K562 (cell line): ENCODE measurements at regions not wholly inside any gene's neighbourhood (a gene's known extent, or its start where the extent isn't known, plus 50 kb on each side); places are given as distances from the start of the nearest gene placed in this dataset.
A peak's percentile ranks its signal among the peaks of the same experiment; 100 is the strongest.

Experiments used
- CBX1 ChIP-seq: sonication (generic); IDR thresholded peaks from 2 replicates; pipeline ENCODE4 v1.6.1; 2016; ENCODE audit warnings: antibody characterized with exemption, low read depth, mild to moderate bottlenecking
- CBX5 ChIP-seq: IDR thresholded peaks from 2 replicates; pipeline ENCODE4 v1.6.1; 2014; ENCODE audit warnings: low read depth, borderline replicate concordance
- DNMT1 ChIP-seq: fragments of 450-650 bp; IDR thresholded peaks from 2 replicates; pipeline ENCODE4 v1.6.1; 2016; ENCODE audit warnings: antibody characterized with exemption, mild to moderate bottlenecking
- EHMT2 ChIP-seq: fragments of 450-650 bp; IDR thresholded peaks from 2 replicates; pipeline ENCODE4 v1.6.1; 2018; ENCODE audit warnings: antibody characterized with exemption
- HNRNPLL ChIP-seq: fragments of 200-400 bp; formaldehyde crosslinking; IDR thresholded peaks from 2 replicates; pipeline ENCODE4 v1.6.1; 2017; ENCODE audit warnings: low read length, low read depth, mild to moderate bottlenecking; ENCODE audit not compliant: poor library complexity, severe bottlenecking
- JUND ChIP-seq, 2 experiments: IDR thresholded peaks; 2 replicates in 1 of 2; 3 replicates in 1 of 2; pipeline ENCODE4 v1.6.1; 2011; ENCODE audit warnings: borderline replicate concordance in 2 of 2, low read depth in 2 of 2, low read length in 2 of 2, improper control_type of control experiment in 1 of 2, missing biosample characterization in 1 of 2, missing genetic modification characterization in 1 of 2, missing genetic modification reagents in 1 of 2
- MAZ ChIP-seq, 2 experiments: fragments of 450-650 bp in 1 of 2; sonication (generic) in 1 of 2; formaldehyde crosslinking; IDR thresholded peaks in 1 of 2; conservative IDR thresholded peaks in 1 of 2; 2 replicates each; pipeline versions ENCODE4 v1.4.0 to v1.5.0; 2020; ENCODE audit warnings: mild to moderate bottlenecking in 1 of 2, missing genetic modification reagents in 1 of 2
- SLC30A9 ChIP-seq: fragments of 250-450 bp; sonication (Bioruptor Pico); IDR thresholded peaks from 2 replicates; pipeline ENCODE4 v1.8.0; 2022; ENCODE audit warnings: mild to moderate bottlenecking, moderate library complexity
- SNRNP70 ChIP-seq: fragments of 200-400 bp; formaldehyde crosslinking; optimal IDR thresholded peaks from 2 replicates; pipeline ENCODE3; 2017; ENCODE audit warnings: low read depth, low read length
- TBL1XR1 ChIP-seq, 2 experiments: IDR thresholded peaks; 2 replicates each; pipeline ENCODE4 v1.6.1; 2012; ENCODE audit warnings: improper control_type of control experiment in 2 of 2, low read length in 2 of 2, mild to moderate bottlenecking in 1 of 2
- THRAP3 ChIP-seq: fragments of 450-650 bp; IDR thresholded peaks from 2 replicates; pipeline ENCODE4 v1.6.1; 2016; ENCODE audit warnings: mild to moderate bottlenecking, inconsistent platforms, borderline replicate concordance
- ZNF384 ChIP-seq: IDR thresholded peaks from 2 replicates; pipeline ENCODE4 v1.6.1; 2012; ENCODE audit warnings: low read depth, low read length, improper control_type of control experiment
- ZNF507 ChIP-seq: conservative IDR thresholded peaks from 2 replicates; pipeline ENCODE4 v1.6.1; 2017; ENCODE audit warnings: missing genetic modification characterization, missing compliant biosample characterization
- ZNF584 ChIP-seq: fragments of 200-800 bp; sonication (Bioruptor generic); IDR thresholded peaks from 2 replicates; pipeline ENCODE4 v1.6.1; 2016; ENCODE audit warnings: low read depth, mild to moderate bottlenecking, missing genetic modification characterization, missing compliant biosample characterization
- ZNF696 ChIP-seq: fragments of 250-450 bp; sonication (Bioruptor Pico); conservative IDR thresholded peaks from 2 replicates; pipeline ENCODE4 v1.4.0; 2020; ENCODE audit warnings: mild to moderate bottlenecking, moderate library complexity
- ZNF780A ChIP-seq: fragments of 250-450 bp; sonication (Bioruptor Pico); IDR thresholded peaks from 2 replicates; pipeline ENCODE4 v1.5.0; 2021; ENCODE audit warnings: mild to moderate bottlenecking
- ZSCAN32 ChIP-seq: fragments of 450-650 bp; formaldehyde crosslinking; IDR thresholded peaks from 2 replicates; pipeline ENCODE4 v1.4.0; 2020; ENCODE audit warnings: mild to moderate bottlenecking, moderate library complexity
- TF ChIP-seq, protein P1 (sequence below), 2 experiments: fragments of 450-650 bp; formaldehyde crosslinking in 1 of 2; IDR thresholded peaks; 2 replicates each; pipeline versions ENCODE4 v1.4.0 to v1.6.1; 2014 to 2020; ENCODE audit warnings: mild to moderate bottlenecking in 2 of 2, borderline replicate concordance in 1 of 2, low read depth in 1 of 2

DNA sequence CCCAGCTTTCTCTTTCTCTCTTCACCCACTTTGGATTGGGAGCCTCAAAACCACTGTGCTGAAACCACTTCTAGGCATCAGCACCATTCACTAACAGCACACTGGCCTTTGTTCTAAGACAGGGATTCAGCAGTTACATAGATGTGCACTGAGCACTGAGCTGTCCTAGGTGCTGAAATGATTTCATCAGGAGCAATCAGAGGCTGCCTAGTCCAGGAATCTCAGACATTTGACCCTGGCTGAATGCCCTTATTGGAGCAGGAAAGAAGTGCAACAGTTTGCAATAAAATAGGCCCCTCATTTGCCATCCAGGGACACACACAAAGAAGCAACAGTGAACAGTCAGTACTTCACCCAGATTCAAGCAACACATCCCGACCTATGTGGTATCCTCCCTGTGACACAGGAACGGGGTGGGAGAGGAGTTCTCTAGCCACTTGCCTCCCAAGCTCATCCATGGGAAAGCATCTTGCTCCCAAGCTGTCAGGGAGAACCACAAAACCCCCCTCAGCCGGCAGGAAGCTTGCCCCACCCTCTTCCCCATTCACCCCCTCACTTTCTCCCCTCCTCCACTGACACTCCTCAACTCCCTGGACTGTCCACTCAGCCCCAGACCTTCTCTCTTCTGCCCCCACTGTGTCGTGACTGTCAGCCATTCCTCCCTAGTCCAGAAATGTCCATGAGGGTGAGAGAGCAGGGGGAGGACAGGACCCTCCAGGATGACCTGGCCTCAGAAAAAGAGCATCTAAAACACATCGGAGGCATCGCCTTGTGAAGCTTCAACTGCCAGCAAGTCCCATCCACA, 304.4 kb downstream of the PREX1 start (continued):
- TF ChIP-seq ZNF507: no peak
- no peak for TF ChIP-seq HNRNPLL
- 0 out of 2 replicates have a peak, but pooled peaks have one; percentile 27 for TF ChIP-seq ZNF584 (CRISPR knock-in tag)
- peak; percentile 98 for TF ChIP-seq EHMT2
- TF ChIP-seq CBX5: no peak
- no peak for TF ChIP-seq THRAP3
- TF ChIP-seq SNRNP70: no peak
- TF ChIP-seq ZSCAN32 (CRISPR knock-in tag): no peak
- TF ChIP-seq ZNF384: no peak
- TF ChIP-seq JUND (IDR thresholded peaks at IDR 0.05; ENCODE audit: borderline replicate concordance, low read depth, low read length): peak; percentile 3; the same call in 1 of the 2 replicates
- peak; percentile 36; the same call in 1 of the 3 replicates for TF ChIP-seq JUND (tag; IDR thresholded peaks at IDR 0.05; ENCODE audit: borderline replicate concordance, low read depth, low read length)
- TF ChIP-seq, protein P1, sequence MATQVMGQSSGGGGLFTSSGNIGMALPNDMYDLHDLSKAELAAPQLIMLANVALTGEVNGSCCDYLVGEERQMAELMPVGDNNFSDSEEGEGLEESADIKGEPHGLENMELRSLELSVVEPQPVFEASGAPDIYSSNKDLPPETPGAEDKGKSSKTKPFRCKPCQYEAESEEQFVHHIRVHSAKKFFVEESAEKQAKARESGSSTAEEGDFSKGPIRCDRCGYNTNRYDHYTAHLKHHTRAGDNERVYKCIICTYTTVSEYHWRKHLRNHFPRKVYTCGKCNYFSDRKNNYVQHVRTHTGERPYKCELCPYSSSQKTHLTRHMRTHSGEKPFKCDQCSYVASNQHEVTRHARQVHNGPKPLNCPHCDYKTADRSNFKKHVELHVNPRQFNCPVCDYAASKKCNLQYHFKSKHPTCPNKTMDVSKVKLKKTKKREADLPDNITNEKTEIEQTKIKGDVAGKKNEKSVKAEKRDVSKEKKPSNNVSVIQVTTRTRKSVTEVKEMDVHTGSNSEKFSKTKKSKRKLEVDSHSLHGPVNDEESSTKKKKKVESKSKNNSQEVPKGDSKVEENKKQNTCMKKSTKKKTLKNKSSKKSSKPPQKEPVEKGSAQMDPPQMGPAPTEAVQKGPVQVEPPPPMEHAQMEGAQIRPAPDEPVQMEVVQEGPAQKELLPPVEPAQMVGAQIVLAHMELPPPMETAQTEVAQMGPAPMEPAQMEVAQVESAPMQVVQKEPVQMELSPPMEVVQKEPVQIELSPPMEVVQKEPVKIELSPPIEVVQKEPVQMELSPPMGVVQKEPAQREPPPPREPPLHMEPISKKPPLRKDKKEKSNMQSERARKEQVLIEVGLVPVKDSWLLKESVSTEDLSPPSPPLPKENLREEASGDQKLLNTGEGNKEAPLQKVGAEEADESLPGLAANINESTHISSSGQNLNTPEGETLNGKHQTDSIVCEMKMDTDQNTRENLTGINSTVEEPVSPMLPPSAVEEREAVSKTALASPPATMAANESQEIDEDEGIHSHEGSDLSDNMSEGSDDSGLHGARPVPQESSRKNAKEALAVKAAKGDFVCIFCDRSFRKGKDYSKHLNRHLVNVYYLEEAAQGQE (IDR thresholded peaks at IDR 0.05; ENCODE audit: borderline replicate concordance): peak; percentile 99
- TF ChIP-seq, protein P1 (CRISPR knock-in tag; IDR thresholded peaks at IDR 0.05; ENCODE audit: low read depth): peak; percentile 96
- TF ChIP-seq DNMT1: no peak
- no peak for TF ChIP-seq CBX1
- TF ChIP-seq TBL1XR1 (IDR thresholded peaks at IDR 0.05; ENCODE audit: low read length in 2 of 2): no peak
- no peak for TF ChIP-seq ZNF696
- TF ChIP-seq ZNF780A: no peak
- TF ChIP-seq MAZ (CRISPR knock-in tag; conservative IDR thresholded peaks at IDR 0.05 in 1 of 2, IDR thresholded peaks at IDR 0.05 in 1 of 2): peak in 1 of 2 experiments; percentile 43; a peak in 1 of 4 replicates
- no peak for TF ChIP-seq SLC30A9 (CRISPR knock-in tag)
